Brain microvascular endothelial cell (primary cell): ENCODE measurements at regions not wholly inside any gene's neighbourhood (a gene's known extent, or its start where the extent isn't known, plus 50 kb on each side); places are given as distances from the start of the nearest gene placed in this dataset.
A peak's percentile ranks its signal among the peaks of the same experiment; 100 is the strongest.

Source experiments
- DNase-seq: peaks from one replicate; pipeline ENCODE4 v3.0.0-alpha.2; 2020
- H3K27ac ChIP-seq: fragments of 250-450 bp; sonication (Bioruptor Pico); 2 replicates; pipeline ENCODE4 v1.5.1; 2020; ENCODE audit warnings: mild to moderate bottlenecking, moderate library complexity
- H3K27me3 ChIP-seq: fragments of 250-450 bp; sonication (Bioruptor Pico); replicated peaks from 2 replicates; pipeline ENCODE4 v1.5.1; 2020; ENCODE audit warnings: mild to moderate bottlenecking
- H3K36me3 ChIP-seq: fragments of 250-450 bp; sonication (Bioruptor Pico); replicated peaks from 2 replicates; pipeline ENCODE4 v1.5.1; 2020; ENCODE audit warnings: mild to moderate bottlenecking
- H3K4me3 ChIP-seq: 2 replicates; pipeline ENCODE4 v1.5.1; 2011; ENCODE audit warnings: low read depth, mild to moderate bottlenecking, control low read depth, low read length, moderate library complexity
- CTCF ChIP-seq: IDR thresholded peaks from 2 replicates; pipeline ENCODE4 v1.5.1; 2011; ENCODE audit warnings: low read depth, mild to moderate bottlenecking, moderate library complexity, low read length, control low read depth, inconsistent platforms; ENCODE audit errors: missing control alignments
- in situ Hi-C: cut with HindIII; loops from 2 replicates; pipeline ENCODE4 v1.10.0; 2017; ENCODE audit warnings: low sequenced_read_pairs, low pct_ligation_motif_present

DNA sequence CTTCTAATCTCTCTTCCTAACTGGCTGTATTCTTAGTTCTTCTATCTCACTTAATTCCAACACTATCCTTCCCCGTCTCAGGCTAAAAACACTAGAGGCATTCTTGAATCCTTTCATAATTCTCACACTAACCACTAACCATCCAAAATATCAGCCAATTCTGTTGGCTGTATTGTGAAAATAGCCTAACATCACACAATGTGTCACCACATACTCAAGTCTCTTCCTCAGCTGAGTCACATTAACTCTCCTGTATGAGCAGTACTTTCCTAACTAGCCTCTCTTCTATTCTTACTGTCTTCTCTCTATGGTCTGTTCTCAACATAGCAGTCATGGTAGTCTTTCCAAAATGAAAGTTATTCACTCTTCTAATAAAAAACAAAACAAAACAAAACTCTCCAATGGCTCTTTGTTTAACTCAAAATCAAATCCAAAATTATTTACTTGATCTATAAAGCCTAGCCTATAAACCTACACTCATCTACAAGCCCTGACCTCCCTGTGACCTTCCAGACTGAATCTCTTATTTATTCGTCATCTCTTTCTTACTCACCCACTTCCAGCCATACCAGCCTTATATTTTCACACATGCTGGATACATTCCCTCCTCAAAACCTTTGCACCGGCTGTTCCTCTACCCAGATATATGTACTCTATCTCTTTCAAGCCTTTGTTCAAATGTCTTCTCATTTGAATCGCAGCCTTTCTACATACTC lies 445.9 kb downstream of the TLL1 start:
- DNase-seq = peak; percentile 93
- no peaks in the 10 kb centered on the region for H3K36me3 ChIP-seq
- in situ Hi-C loops = no loop called here
- TF ChIP-seq CTCF = no peak
- no peaks in the 10 kb centered on the region for H3K27me3 ChIP-seq
- H3K27ac ChIP-seq = peak overlapping the region; percentile 88
- H3K4me3 ChIP-seq = no peak overlapping the region

- Histone ChIP-seq H3K27me3 (no peaks in the 10 kb centered on the region), H3K4me3 (no peak overlapping the region), H3K36me3 (no peaks in the 10 kb centered on the region), H3K27ac (no peak overlapping the region)
- DNase-seq = no peak
- no peak for TF ChIP-seq CTCF
- in situ Hi-C loops = no loop called here
Measured at GRCh38 chr4:166323250-166323649, 450.2 kb downstream of the TLL1 start.

DNA sequence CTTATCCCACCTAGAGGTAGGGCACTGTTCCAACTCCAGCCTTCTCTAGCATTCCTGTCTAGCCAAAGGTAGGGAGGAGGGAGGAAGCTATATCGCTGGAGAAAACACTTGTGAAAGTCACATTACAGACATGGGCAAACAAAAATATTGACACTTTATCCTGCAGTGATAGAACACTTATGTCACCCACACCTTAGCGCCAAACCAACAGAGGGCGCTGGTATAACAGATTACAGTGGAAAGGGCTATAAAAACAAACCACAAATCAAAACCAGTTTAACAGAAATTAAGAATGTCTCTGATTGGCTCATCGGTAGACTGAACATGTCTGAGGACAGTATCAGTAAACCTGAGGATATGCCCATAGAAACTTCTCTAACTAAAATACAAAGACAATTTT lies 451.3 kb downstream of the TLL1 start:
- Histone ChIP-seq H3K36me3 (no peaks in the 10 kb centered on the region), H3K27me3 (no peaks in the 10 kb centered on the region), H3K27ac (no peak overlapping the region), H3K4me3 (no peak overlapping the region)
- peak; percentile 18 for DNase-seq
- in situ Hi-C loops = no loop called here
- peak; percentile 67 for TF ChIP-seq CTCF

GRCh38 chr4:166335256-166335938 lies 462.4 kb downstream of the TLL1 start:
- in situ Hi-C loops = no loop called here
- DNase-seq = no peak

DNA sequence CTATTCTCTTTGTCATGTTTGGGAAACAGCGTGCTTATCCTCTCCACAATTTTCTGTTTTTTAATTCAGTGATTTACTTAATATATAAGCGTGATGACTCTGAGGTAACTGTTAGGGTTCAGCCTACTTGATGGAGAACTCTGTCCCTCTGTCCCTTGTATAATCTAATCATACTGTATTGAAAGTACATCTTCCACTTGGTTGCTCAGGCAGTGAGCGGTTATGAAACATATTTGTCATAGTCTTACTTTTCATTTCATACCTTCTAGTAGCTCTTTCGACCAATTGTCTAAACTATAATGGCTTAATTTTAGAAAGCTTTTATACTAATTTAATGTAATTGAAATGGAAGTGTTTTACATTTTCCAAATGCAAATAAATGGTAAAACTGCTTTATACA lies 469.0 kb downstream of the TLL1 start:
- in situ Hi-C loops = no loop called here
- no peaks in the 10 kb centered on the region for H3K27me3 ChIP-seq
- H3K36me3 ChIP-seq = no peaks in the 10 kb centered on the region
- TF ChIP-seq CTCF = no peak
- no peak overlapping the region for H3K27ac ChIP-seq
- no peak for DNase-seq
- no peak overlapping the region for H3K4me3 ChIP-seq

More at GRCh38 chr4:166335256-166335938, 462.4 kb downstream of the TLL1 start:
- no peak overlapping the region for H3K4me3 ChIP-seq
- no peaks in the 10 kb centered on the region for H3K36me3 ChIP-seq
- no peak overlapping the region for H3K27ac ChIP-seq
- TF ChIP-seq CTCF = no peak
- no peaks in the 10 kb centered on the region for H3K27me3 ChIP-seq
